Choroid plexus epithelial cell (primary cell): ENCODE measurements at regions not wholly inside any gene's neighbourhood (a gene's known extent, or its start where the extent isn't known, plus 50 kb on each side); places are given as distances from the start of the nearest gene placed in this dataset.
A peak's percentile ranks its signal among the peaks of the same experiment; 100 is the strongest.

Experiments used
- DNase-seq: peaks from one replicate; pipeline ENCODE4 v3.0.0-alpha.2; 2010; ENCODE audit warnings: low read depth
- H3K4me3 ChIP-seq: 2 replicates; pipeline ENCODE4 v1.5.1; 2011; ENCODE audit warnings: low read depth, mild to moderate bottlenecking, control low read depth, low read length, moderate library complexity
- TF ChIP-seq, protein P1 (sequence below): conservative IDR thresholded peaks from 2 replicates; pipeline ENCODE4 v1.5.1; 2011; ENCODE audit warnings: low read depth, mild to moderate bottlenecking, control low read depth, inconsistent platforms, low read length, moderate library complexity

DNA sequence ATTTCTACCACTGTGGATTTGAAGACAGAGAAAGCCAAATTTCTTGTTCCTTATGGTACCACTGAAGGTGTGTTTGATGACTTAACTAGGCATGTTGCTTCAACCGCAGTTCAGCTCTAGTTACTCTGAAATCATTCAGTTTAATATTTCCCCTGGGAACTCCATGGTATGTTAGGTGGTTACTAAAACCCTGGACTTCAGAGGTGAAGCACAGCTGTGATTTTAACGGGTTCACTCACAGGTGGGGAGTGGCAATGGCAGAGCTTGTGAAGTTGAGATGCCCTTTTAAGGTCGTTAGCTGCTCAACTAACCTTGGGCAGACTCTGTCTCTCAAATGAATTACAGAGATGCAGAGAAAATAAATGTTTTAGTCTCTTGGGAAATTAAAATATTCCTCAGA, 163.6 kb upstream of the PHYHIPL start:
- no peak for DNase-seq
- TF ChIP-seq, protein P1, sequence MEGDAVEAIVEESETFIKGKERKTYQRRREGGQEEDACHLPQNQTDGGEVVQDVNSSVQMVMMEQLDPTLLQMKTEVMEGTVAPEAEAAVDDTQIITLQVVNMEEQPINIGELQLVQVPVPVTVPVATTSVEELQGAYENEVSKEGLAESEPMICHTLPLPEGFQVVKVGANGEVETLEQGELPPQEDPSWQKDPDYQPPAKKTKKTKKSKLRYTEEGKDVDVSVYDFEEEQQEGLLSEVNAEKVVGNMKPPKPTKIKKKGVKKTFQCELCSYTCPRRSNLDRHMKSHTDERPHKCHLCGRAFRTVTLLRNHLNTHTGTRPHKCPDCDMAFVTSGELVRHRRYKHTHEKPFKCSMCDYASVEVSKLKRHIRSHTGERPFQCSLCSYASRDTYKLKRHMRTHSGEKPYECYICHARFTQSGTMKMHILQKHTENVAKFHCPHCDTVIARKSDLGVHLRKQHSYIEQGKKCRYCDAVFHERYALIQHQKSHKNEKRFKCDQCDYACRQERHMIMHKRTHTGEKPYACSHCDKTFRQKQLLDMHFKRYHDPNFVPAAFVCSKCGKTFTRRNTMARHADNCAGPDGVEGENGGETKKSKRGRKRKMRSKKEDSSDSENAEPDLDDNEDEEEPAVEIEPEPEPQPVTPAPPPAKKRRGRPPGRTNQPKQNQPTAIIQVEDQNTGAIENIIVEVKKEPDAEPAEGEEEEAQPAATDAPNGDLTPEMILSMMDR: no peak
- H3K4me3 ChIP-seq: no peak overlapping the region

DNA sequence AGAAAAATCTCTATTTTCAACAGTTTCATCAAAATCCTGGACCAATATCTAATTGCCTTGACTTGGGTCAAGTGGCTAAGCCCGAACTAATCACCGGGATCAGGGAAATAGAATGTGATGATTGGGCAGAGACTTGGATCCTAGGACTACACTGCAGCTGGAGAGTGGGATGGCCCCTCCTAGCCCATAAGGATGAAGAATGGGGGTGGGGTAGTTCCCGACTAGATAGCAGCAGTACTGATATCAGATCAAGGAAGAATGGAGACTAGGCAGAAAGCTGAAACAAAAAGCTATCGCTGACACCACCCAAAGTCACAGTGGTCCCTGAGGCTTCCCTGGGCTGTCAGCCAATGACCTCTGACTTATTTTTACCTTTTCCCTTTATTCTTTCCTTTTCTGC, 160.4 kb upstream of the PHYHIPL start:
- no peak overlapping the region for H3K4me3 ChIP-seq
- TF ChIP-seq, protein P1: no peak
- no peak for DNase-seq

DNA sequence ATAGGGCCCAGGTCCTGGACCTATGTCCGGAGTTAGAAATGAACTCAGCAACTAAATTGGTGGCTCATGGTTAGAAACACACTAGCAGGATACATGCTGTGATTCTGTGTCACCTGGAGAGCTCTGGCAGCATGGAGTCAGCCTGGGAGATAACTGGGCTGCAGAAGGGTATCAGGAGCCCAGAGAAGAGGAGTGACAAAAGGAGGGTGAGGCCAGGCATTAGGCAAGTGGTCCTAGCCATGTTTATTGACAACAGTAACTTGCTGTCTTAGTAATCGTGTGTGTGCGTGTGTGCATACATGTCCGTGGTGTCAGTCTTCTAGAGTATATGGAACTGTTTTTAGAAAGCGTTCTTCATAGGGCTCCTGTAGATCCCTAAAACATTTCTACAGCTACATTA, 157.5 kb upstream of the PHYHIPL start:
- TF ChIP-seq, protein P1: no peak
- peak; percentile 10 for DNase-seq
- peak overlapping the region; percentile 12 for H3K4me3 ChIP-seq

DNA sequence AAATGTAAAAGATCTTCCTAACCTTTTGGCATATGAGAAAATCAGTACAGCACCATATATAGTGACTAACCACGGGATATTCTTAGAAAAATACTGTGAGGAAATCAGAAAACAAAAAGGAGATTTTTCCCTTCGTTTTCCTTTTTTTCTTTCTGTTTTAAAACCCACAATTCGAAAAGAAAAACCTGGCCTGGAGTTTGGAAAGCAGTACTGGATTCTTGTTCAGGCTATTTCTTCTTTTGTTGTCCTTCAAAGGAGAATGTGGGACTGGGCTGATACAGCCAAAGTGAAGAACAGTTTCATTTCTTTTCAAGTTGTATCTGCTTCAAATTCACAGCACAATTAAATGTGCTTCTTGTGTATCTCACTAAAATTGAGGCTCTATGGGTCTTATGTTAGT, 156.8 kb upstream of the PHYHIPL start:
- peak overlapping the region; percentile 4 for H3K4me3 ChIP-seq
- peak; percentile 37 for DNase-seq
- TF ChIP-seq, protein P1: no peak

DNA sequence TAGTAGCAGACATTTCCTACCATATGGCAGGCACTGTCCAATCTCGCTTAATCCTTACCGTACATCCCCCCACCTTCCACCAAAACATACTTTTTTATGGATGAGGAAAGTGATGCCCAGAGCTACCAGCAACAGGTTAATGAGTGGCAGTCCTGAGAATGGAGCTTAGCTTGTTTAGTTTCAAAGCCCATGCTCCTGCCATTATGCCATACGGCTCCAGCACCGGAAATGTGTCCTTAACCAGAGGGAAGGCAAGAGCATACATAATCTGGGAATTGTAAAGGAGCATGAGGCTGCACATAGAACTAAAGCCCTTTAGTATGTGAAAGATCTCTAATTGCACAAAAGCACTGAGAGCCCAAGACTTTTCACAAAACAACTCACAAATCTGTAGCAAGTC, 155.9 kb upstream of the PHYHIPL start:
- H3K4me3 ChIP-seq: no peak overlapping the region
- TF ChIP-seq, protein P1: no peak
- no peak for DNase-seq

DNA sequence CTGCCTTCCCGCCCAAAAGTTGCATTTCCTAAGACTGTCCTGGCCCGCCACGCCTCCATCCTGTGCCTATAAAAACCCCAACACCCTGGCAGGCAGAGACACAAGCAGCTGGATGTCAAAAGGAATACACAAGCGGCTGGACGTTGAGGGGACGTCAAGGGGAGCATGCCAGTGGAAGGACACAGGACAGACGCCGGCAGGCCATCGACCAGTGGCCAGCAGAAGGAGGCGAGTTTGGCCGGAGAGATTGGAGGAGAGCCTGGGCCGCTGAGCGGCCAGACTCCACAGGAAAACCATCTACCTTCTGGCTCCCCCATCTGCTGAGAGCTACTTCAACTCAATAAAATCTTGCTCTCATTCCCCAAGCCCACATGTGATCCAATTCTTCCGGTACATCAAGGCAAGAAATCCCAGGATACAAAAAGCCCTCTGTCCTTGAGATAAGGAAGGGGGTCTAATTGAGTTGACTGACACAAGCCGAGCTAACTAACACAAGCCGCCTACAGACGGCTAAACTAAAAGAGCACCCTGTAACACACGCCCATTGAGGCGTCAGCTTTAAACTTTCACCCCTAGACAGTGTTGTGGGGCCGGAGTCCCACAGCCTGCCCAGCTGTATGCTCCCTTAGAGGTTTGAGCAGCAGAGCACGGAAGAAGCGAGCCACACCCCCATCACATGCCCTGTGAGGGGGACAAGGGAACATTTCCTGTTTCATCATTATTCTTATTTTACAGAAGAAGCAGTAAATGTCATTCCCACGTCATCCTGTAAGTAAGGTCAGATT, 150.3 kb upstream of the PHYHIPL start:
- no peak for DNase-seq
- TF ChIP-seq, protein P1: no peak
- H3K4me3 ChIP-seq: no peak overlapping the region
